ENCODE measurements at regions not wholly inside any gene's neighbourhood (a gene's known extent, or its start where the extent isn't known, plus 50 kb on each side); places are given as distances from the start of the nearest gene placed in this dataset.

DNA sequence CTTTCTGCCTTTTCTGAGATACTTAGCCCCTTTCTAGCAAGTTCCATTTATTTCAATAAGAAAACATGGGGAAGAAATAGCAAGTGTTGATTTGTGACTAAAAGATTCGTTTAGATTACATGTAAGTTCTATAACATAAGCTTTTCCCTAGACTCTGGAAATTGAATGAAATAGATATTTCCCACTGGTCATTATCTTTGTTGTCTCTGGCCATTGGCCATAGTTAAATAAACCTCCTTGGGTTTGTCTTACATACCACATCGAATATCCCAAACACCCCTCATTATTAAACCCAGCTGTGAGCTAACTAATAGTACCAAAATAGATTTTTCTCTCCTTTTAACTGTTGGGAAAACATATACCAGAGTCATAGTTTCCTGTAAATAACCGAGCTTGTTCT, 534.8 kb downstream of the IQCM start:
- Mint-ChIP-seq H3K4me3 (no peak overlapping the region), H3K36me3 (ENCODE audit: low read depth) (no peaks in the 10 kb centered on the region), H3K27me3 (ENCODE audit: low read depth, poor library complexity) (no peaks in the 10 kb centered on the region), H3K27ac (no peak overlapping the region), H3K9me3 (no peaks in the 10 kb centered on the region), H3K4me1 (no peaks in the 10 kb centered on the region)
- TF ChIP-seq, protein P1, sequence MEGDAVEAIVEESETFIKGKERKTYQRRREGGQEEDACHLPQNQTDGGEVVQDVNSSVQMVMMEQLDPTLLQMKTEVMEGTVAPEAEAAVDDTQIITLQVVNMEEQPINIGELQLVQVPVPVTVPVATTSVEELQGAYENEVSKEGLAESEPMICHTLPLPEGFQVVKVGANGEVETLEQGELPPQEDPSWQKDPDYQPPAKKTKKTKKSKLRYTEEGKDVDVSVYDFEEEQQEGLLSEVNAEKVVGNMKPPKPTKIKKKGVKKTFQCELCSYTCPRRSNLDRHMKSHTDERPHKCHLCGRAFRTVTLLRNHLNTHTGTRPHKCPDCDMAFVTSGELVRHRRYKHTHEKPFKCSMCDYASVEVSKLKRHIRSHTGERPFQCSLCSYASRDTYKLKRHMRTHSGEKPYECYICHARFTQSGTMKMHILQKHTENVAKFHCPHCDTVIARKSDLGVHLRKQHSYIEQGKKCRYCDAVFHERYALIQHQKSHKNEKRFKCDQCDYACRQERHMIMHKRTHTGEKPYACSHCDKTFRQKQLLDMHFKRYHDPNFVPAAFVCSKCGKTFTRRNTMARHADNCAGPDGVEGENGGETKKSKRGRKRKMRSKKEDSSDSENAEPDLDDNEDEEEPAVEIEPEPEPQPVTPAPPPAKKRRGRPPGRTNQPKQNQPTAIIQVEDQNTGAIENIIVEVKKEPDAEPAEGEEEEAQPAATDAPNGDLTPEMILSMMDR (IDR thresholded peaks at IDR 0.05), result no peak
- DNase-seq, result no peak

DNA sequence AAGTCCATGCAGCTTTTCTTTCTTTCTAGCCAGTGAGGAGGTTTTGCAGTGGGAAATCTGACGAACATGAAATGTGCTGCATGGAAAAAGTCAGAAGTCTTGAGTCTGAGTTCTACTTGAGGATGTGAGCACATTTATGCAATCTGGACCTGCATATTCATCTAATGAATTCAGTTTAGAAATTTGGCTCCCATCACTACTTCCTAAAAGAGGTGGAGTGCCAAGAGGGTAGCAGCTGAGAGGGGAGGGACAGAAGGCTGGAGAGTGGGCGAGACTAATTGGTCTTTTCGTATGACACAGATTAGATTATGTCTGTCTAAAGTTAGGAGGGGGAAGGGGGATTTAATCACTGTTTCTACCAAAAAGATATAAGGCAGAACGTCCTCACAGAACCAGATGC, 535.9 kb downstream of the IQCM start:
- H3K9me3 Mint-ChIP-seq, result no peaks in the 10 kb centered on the region
- H3K36me3 Mint-ChIP-seq (ENCODE audit: low read depth), result no peaks in the 10 kb centered on the region
- TF ChIP-seq, protein P1 (IDR thresholded peaks at IDR 0.05), result no peak
- H3K4me3 Mint-ChIP-seq, result no peak overlapping the region
- H3K4me1 Mint-ChIP-seq, result no peaks in the 10 kb centered on the region
- H3K27ac Mint-ChIP-seq, result no peak overlapping the region
- no peaks in the 10 kb centered on the region for H3K27me3 Mint-ChIP-seq (ENCODE audit: low read depth, poor library complexity)
- no peak for DNase-seq

DNA sequence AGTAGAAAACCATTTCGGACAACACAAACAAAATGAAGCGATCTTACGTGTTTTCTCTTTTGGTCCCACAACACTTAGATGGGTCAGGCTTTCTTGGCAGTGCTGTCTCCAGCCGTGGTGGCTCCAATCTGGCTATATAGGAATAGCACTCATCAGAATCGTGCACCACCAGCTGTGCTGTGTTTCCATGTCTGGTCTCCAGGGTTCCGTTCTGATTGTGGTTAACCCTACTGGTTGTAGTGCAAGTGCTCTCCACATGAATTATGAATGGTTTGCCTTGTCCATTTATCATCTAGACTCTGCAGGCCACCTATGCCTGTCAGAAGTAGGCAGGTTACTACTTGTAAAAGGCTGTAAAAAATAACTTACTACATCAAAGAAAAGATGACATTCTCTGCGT, 536.3 kb downstream of the IQCM start:
- H3K27me3 Mint-ChIP-seq (ENCODE audit: low read depth, poor library complexity), result no peaks in the 10 kb centered on the region
- no peaks in the 10 kb centered on the region for H3K36me3 Mint-ChIP-seq (ENCODE audit: low read depth)
- H3K9me3 Mint-ChIP-seq, result no peaks in the 10 kb centered on the region
- H3K27ac Mint-ChIP-seq, result no peak overlapping the region
- H3K4me1 Mint-ChIP-seq, result no peaks in the 10 kb centered on the region
- TF ChIP-seq, protein P1 (IDR thresholded peaks at IDR 0.05), result no peak
- H3K4me3 Mint-ChIP-seq, result no peak overlapping the region
- no peak for DNase-seq

DNA sequence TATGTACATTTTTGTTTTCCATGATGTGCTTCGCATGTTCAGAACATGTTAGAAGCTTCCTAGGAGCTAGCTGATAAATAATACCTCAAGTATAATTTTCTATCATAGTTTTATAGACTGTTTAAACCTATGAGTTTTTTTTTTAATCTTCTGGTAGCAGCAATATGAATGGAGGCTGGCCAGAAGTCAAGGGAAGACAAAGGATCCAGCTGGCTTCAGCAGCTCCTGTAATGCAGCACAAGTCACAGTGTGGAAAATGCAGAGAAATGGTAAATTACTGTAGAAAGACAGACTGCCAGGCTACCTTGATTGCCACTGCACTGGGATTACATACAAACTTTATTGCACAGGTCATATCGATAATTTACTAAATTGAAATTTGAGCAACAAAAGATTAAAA, 537.9 kb downstream of the IQCM start:
- no peaks in the 10 kb centered on the region for H3K36me3 Mint-ChIP-seq (ENCODE audit: low read depth)
- H3K4me3 Mint-ChIP-seq, result no peak overlapping the region
- peaks cover 3% of the 10 kb centered on the region for H3K9me3 Mint-ChIP-seq
- H3K27ac Mint-ChIP-seq, result no peak overlapping the region
- no peaks in the 10 kb centered on the region for H3K27me3 Mint-ChIP-seq (ENCODE audit: low read depth, poor library complexity)
- TF ChIP-seq, protein P1 (IDR thresholded peaks at IDR 0.05), result no peak
- H3K4me1 Mint-ChIP-seq, result no peaks in the 10 kb centered on the region
- no peak for DNase-seq

DNA sequence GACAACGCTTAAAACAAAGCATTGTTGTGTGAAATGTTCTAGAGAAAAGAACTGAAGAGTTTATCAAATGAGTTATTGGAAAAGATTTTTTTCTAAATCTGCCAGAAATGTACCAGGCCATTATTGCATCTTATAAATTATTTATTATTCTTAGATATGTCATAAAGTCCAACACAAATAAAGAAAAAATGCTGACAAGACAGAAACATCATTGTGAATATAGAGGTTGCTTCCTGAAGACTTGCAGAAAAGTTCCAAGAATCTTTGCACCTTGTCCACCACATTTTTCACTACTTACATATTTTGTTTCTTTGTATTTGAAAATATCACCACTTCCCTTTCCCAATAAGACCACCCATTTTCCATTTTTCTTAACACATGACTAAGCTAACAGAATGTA, 545.8 kb downstream of the IQCM start:
- DNase-seq, result no peak
- no peaks in the 10 kb centered on the region for H3K4me1 Mint-ChIP-seq
- no peak overlapping the region for H3K27ac Mint-ChIP-seq
- TF ChIP-seq, protein P1 (IDR thresholded peaks at IDR 0.05), result no peak
- no peaks in the 10 kb centered on the region for H3K36me3 Mint-ChIP-seq (ENCODE audit: low read depth)
- no peak overlapping the region for H3K4me3 Mint-ChIP-seq
- peaks cover 8% of the 10 kb centered on the region for H3K9me3 Mint-ChIP-seq
- peaks cover 4% of the 10 kb centered on the region for H3K27me3 Mint-ChIP-seq (ENCODE audit: low read depth, poor library complexity)

DNA sequence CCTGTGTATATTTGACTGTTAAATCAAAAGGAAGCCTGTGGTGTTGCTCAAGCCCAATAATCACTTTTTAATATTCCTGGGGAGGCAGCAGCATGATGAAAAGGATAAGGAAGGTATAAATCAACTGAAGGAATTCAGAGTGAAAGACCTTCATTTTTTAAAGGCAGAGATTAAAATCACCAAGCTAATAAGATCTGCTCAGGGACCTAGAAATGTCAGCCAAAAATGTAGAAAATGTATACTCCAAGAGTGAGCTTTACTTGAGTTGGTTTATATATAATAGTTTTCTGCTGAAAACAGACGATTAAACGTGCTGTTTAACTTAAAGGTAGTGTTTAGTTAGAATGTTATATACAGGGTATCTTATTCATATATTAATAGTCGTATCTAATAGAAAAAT, 549.3 kb downstream of the IQCM start:
- Mint-ChIP-seq H3K4me1 (no peaks in the 10 kb centered on the region), H3K4me3 (no peak overlapping the region), H3K27ac (no peak overlapping the region), H3K9me3 (peaks cover 15% of the 10 kb centered on the region), H3K27me3 (ENCODE audit: low read depth, poor library complexity) (peaks cover 8% of the 10 kb centered on the region), H3K36me3 (ENCODE audit: low read depth) (no peaks in the 10 kb centered on the region)
- DNase-seq, result no peak
- TF ChIP-seq, protein P1 (IDR thresholded peaks at IDR 0.05), result no peak

Measured in nephron progenitor cell (in vitro differentiated cells).